H1 (cell line): ENCODE measurements at regions not wholly inside any gene's neighbourhood (a gene's known extent, or its start where the extent isn't known, plus 50 kb on each side); places are given as distances from the start of the nearest gene placed in this dataset.

ENCODE experiments used
- CHD1 ChIP-seq: IDR thresholded peaks from 2 replicates; pipeline ENCODE4 v1.6.1; 2012; ENCODE audit warnings: low read depth, low read length, improper control_type of control experiment
- CHD7 ChIP-seq: fragments of 300-600 bp; sonication (generic); IDR thresholded peaks from 2 replicates; pipeline ENCODE4 v1.7.1; 2012; ENCODE audit warnings: low read length, moderate library complexity, mild to moderate bottlenecking, inconsistent platforms; ENCODE audit not compliant: insufficient replicate concordance
- FOSL1 ChIP-seq: IDR thresholded peaks from 2 replicates; pipeline ENCODE4 v1.6.1; 2011; ENCODE audit warnings: mild to moderate bottlenecking, low read depth, low read length, moderate library complexity; ENCODE audit not compliant: insufficient read depth
- JUN ChIP-seq: IDR thresholded peaks from 2 replicates; pipeline ENCODE4 v1.6.1; 2011; ENCODE audit warnings: low read depth, mild to moderate bottlenecking, improper control_type of control experiment, low read length
- PHF8 ChIP-seq: fragments of 200-600 bp; sonication (generic); conservative IDR thresholded peaks from 2 replicates; pipeline ENCODE4 v1.7.1; 2012; ENCODE audit warnings: low read depth, mild to moderate bottlenecking, inconsistent platforms, low read length, moderate library complexity
- SIX5 ChIP-seq: IDR thresholded peaks from 2 replicates; pipeline ENCODE4 v1.6.1; 2011; ENCODE audit warnings: mild to moderate bottlenecking, low read depth, low read length
- YY1 ChIP-seq: IDR thresholded peaks from 2 replicates; pipeline ENCODE4 v1.6.1; 2011; ENCODE audit warnings: low read depth, mild to moderate bottlenecking, low read length

GRCh38 chr4:66929748-66930147, 615.6 kb downstream of the CENPC start (continued):
- TF ChIP-seq CHD7 (no peak), CHD1 (no peak), JUN (no peak), YY1 (no peak), FOSL1 (no peak), PHF8 (no peak), SIX5 (no peak)
